IgD-negative memory B cell (primary cell): ENCODE measurements at regions not wholly inside any gene's neighbourhood (a gene's known extent, or its start where the extent isn't known, plus 50 kb on each side); places are given as distances from the start of the nearest gene placed in this dataset.

Experiments used
- H3K27ac Mint-ChIP-seq, 3 donors: one replicate each; pipeline ENCODE4 v1.8.0; 2020 to 2022; ENCODE audit warnings: mild to moderate bottlenecking in 3 of 3, mixed read lengths in 3 of 3, moderate library complexity in 1 of 3
- H3K27me3 Mint-ChIP-seq: one replicate; pipeline ENCODE4 v1.8.0; 2021; ENCODE audit warnings: mixed read lengths
- H3K36me3 Mint-ChIP-seq: one replicate; pipeline ENCODE4 v1.8.0; 2020; ENCODE audit warnings: mild to moderate bottlenecking, mixed read lengths
- H3K4me1 Mint-ChIP-seq, 3 donors: one replicate each; pipeline ENCODE4 v1.8.0; 2020 to 2022; ENCODE audit warnings: mixed read lengths in 3 of 3, mild to moderate bottlenecking in 1 of 3
- H3K4me3 Mint-ChIP-seq, 4 donors: one replicate each; pipeline ENCODE4 v1.8.0; 2020 to 2022; ENCODE audit warnings: mild to moderate bottlenecking in 4 of 4, mixed read lengths in 4 of 4, moderate library complexity in 3 of 4
- H3K9me3 Mint-ChIP-seq, 3 donors: one replicate each; pipeline ENCODE4 v1.8.0; 2020 to 2021; ENCODE audit warnings: mixed read lengths in 3 of 3, mild to moderate bottlenecking in 1 of 3

GRCh38 chr4:33150525-33150910 lies 2430.3 kb downstream of the PCDH7 start:
- H3K36me3 Mint-ChIP-seq: no peaks in the 10 kb centered on the region
- H3K27me3 Mint-ChIP-seq: no peaks in the 10 kb centered on the region
- H3K4me3 Mint-ChIP-seq: no peak overlapping the region
- no peaks in the 10 kb centered on the region for H3K4me1 Mint-ChIP-seq
- H3K9me3 Mint-ChIP-seq: peaks cover 0 to 28% (median 3%) of the 10 kb centered on the region in 3 donors
- H3K27ac Mint-ChIP-seq: no peak overlapping the region

GRCh38 chr4:33160126-33160525 lies 2440.0 kb downstream of the PCDH7 start:
- Mint-ChIP-seq H3K4me3 (no peak overlapping the region), H3K27ac (no peak overlapping the region), H3K9me3 (peaks cover 6 to 22% (median 10%) of the 10 kb centered on the region in 3 donors), H3K36me3 (no peaks in the 10 kb centered on the region), H3K27me3 (no peaks in the 10 kb centered on the region), H3K4me1 (no peaks in the 10 kb centered on the region)

- H3K36me3 Mint-ChIP-seq: no peaks in the 10 kb centered on the region
- H3K4me1 Mint-ChIP-seq: no peaks in the 10 kb centered on the region
- peaks cover 7 to 23% (median 10%) of the 10 kb centered on the region in 3 donors for H3K9me3 Mint-ChIP-seq
- H3K4me3 Mint-ChIP-seq: no peak overlapping the region
- H3K27ac Mint-ChIP-seq: no peak overlapping the region
- H3K27me3 Mint-ChIP-seq: no peaks in the 10 kb centered on the region
These were observed 2441.0 kb downstream of the PCDH7 start for GRCh38 chr4:33161202-33161601.

- Mint-ChIP-seq H3K36me3 (peaks cover 1% of the 10 kb centered on the region), H3K27me3 (no peaks in the 10 kb centered on the region), H3K9me3 (peaks cover 7 to 17% (median 7%) of the 10 kb centered on the region in 3 donors), H3K27ac (no peak overlapping the region), H3K4me1 (no peaks in the 10 kb centered on the region), H3K4me3 (no peak overlapping the region)
These were observed 2442.0 kb downstream of the PCDH7 start for GRCh38 chr4:33162122-33162521.

GRCh38 chr4:33171873-33172525 lies 2451.8 kb downstream of the PCDH7 start:
- H3K4me3 Mint-ChIP-seq: no peak overlapping the region
- peaks cover 0 to 6% (median 0%) of the 10 kb centered on the region in 3 donors for H3K9me3 Mint-ChIP-seq
- no peaks in the 10 kb centered on the region for H3K27me3 Mint-ChIP-seq

GRCh38 chr4:33176566-33176965 lies 2456.4 kb downstream of the PCDH7 start:
- no peaks in the 10 kb centered on the region for H3K4me1 Mint-ChIP-seq
- no peak overlapping the region for H3K4me3 Mint-ChIP-seq
- H3K27me3 Mint-ChIP-seq: no peaks in the 10 kb centered on the region
- no peak overlapping the region for H3K27ac Mint-ChIP-seq
- peaks cover 0 to 18% (median 4%) of the 10 kb centered on the region in 3 donors for H3K9me3 Mint-ChIP-seq
- H3K36me3 Mint-ChIP-seq: no peaks in the 10 kb centered on the region

More at GRCh38 chr4:33171873-33172525, 2451.8 kb downstream of the PCDH7 start:
- H3K27ac Mint-ChIP-seq: no peak overlapping the region
- H3K4me1 Mint-ChIP-seq: no peaks in the 10 kb centered on the region
- no peaks in the 10 kb centered on the region for H3K36me3 Mint-ChIP-seq

GRCh38 chr4:33184657-33185290 lies 2464.6 kb downstream of the PCDH7 start:
- H3K4me3 Mint-ChIP-seq: no peak overlapping the region
- no peaks in the 10 kb centered on the region for H3K4me1 Mint-ChIP-seq
- no peaks in the 10 kb centered on the region for H3K27me3 Mint-ChIP-seq
- no peaks in the 10 kb centered on the region for H3K36me3 Mint-ChIP-seq
- H3K27ac Mint-ChIP-seq: no peak overlapping the region
- H3K9me3 Mint-ChIP-seq: peaks cover 3 to 11% (median 4%) of the 10 kb centered on the region in 3 donors

GRCh38 chr4:33187035-33187434 lies 2466.9 kb downstream of the PCDH7 start:
- Mint-ChIP-seq H3K9me3 (peaks cover 0 to 5% (median 3%) of the 10 kb centered on the region in 3 donors), H3K4me1 (no peaks in the 10 kb centered on the region), H3K36me3 (no peaks in the 10 kb centered on the region), H3K27me3 (no peaks in the 10 kb centered on the region), H3K4me3 (no peak overlapping the region), H3K27ac (no peak overlapping the region)

GRCh38 chr4:33188733-33189132 lies 2468.6 kb downstream of the PCDH7 start:
- Mint-ChIP-seq H3K36me3 (no peaks in the 10 kb centered on the region), H3K27ac (no peak overlapping the region)

GRCh38 chr4:33189169-33189568 lies 2469.0 kb downstream of the PCDH7 start:
- no peaks in the 10 kb centered on the region for H3K27me3 Mint-ChIP-seq
- no peak overlapping the region for H3K27ac Mint-ChIP-seq
- no peak overlapping the region for H3K4me3 Mint-ChIP-seq
- H3K36me3 Mint-ChIP-seq: no peaks in the 10 kb centered on the region
- peaks cover 0 to 9% (median 5%) of the 10 kb centered on the region in 3 donors for H3K9me3 Mint-ChIP-seq
- no peaks in the 10 kb centered on the region for H3K4me1 Mint-ChIP-seq

More at GRCh38 chr4:33188733-33189132, 2468.6 kb downstream of the PCDH7 start:
- no peaks in the 10 kb centered on the region for H3K4me1 Mint-ChIP-seq
- H3K27me3 Mint-ChIP-seq: no peaks in the 10 kb centered on the region
- peaks cover 0 to 9% (median 5%) of the 10 kb centered on the region in 3 donors for H3K9me3 Mint-ChIP-seq
- peak overlapping the region in 1 of 4 donors; percentile 47 for H3K4me3 Mint-ChIP-seq

- Mint-ChIP-seq H3K4me3 (no peak overlapping the region), H3K4me1 (no peaks in the 10 kb centered on the region), H3K9me3 (peaks cover 0 to 12% (median 5%) of the 10 kb centered on the region in 3 donors), H3K27me3 (no peaks in the 10 kb centered on the region), H3K27ac (no peak overlapping the region), H3K36me3 (no peaks in the 10 kb centered on the region)
These were observed 2472.9 kb downstream of the PCDH7 start for GRCh38 chr4:33193109-33193508.

GRCh38 chr4:33200377-33200776 lies 2480.2 kb downstream of the PCDH7 start:
- H3K4me1 Mint-ChIP-seq: no peaks in the 10 kb centered on the region
- H3K4me3 Mint-ChIP-seq: no peak overlapping the region

GRCh38 chr4:33218238-33218637 lies 2498.1 kb downstream of the PCDH7 start:
- H3K4me3 Mint-ChIP-seq: no peak overlapping the region
- H3K36me3 Mint-ChIP-seq: no peaks in the 10 kb centered on the region
- no peaks in the 10 kb centered on the region for H3K27me3 Mint-ChIP-seq
- H3K9me3 Mint-ChIP-seq: peaks cover 0 to 2% (median 2%) of the 10 kb centered on the region in 3 donors
- H3K4me1 Mint-ChIP-seq: no peaks in the 10 kb centered on the region
- no peak overlapping the region for H3K27ac Mint-ChIP-seq

More at GRCh38 chr4:33200377-33200776, 2480.2 kb downstream of the PCDH7 start:
- Mint-ChIP-seq H3K36me3 (no peaks in the 10 kb centered on the region), H3K27me3 (no peaks in the 10 kb centered on the region), H3K9me3 (peaks cover 4 to 7% (median 4%) of the 10 kb centered on the region in 3 donors), H3K27ac (no peak overlapping the region)

- no peak overlapping the region for H3K4me3 Mint-ChIP-seq
- H3K36me3 Mint-ChIP-seq: no peaks in the 10 kb centered on the region
- H3K4me1 Mint-ChIP-seq: no peaks in the 10 kb centered on the region
- H3K27ac Mint-ChIP-seq: no peak overlapping the region
- no peaks in the 10 kb centered on the region for H3K27me3 Mint-ChIP-seq
- H3K9me3 Mint-ChIP-seq: peaks cover 2 to 4% (median 3%) of the 10 kb centered on the region in 3 donors
These were observed 2506.0 kb downstream of the PCDH7 start for GRCh38 chr4:33226133-33226532.

- H3K9me3 Mint-ChIP-seq: peaks cover 2 to 4% (median 3%) of the 10 kb centered on the region in 3 donors
- no peaks in the 10 kb centered on the region for H3K36me3 Mint-ChIP-seq
- H3K27me3 Mint-ChIP-seq: no peaks in the 10 kb centered on the region
- no peaks in the 10 kb centered on the region for H3K4me1 Mint-ChIP-seq
- no peak overlapping the region for H3K27ac Mint-ChIP-seq
- H3K4me3 Mint-ChIP-seq: no peak overlapping the region
These were observed 2506.6 kb downstream of the PCDH7 start for GRCh38 chr4:33226783-33227182.

- H3K9me3 Mint-ChIP-seq: peaks cover 0 to 4% (median 2%) of the 10 kb centered on the region in 3 donors
- no peaks in the 10 kb centered on the region for H3K4me1 Mint-ChIP-seq
- H3K4me3 Mint-ChIP-seq: no peak overlapping the region
- no peak overlapping the region for H3K27ac Mint-ChIP-seq
- H3K27me3 Mint-ChIP-seq: no peaks in the 10 kb centered on the region
- H3K36me3 Mint-ChIP-seq: no peaks in the 10 kb centered on the region
These were observed 2534.9 kb downstream of the PCDH7 start for GRCh38 chr4:33255094-33255493.
